ENCODE measurements at regions not wholly inside any gene's neighbourhood (a gene's known extent, or its start where the extent isn't known, plus 50 kb on each side); places are given as distances from the start of the nearest gene placed in this dataset.
A peak's percentile ranks its signal among the peaks of the same experiment; 100 is the strongest.

DNA sequence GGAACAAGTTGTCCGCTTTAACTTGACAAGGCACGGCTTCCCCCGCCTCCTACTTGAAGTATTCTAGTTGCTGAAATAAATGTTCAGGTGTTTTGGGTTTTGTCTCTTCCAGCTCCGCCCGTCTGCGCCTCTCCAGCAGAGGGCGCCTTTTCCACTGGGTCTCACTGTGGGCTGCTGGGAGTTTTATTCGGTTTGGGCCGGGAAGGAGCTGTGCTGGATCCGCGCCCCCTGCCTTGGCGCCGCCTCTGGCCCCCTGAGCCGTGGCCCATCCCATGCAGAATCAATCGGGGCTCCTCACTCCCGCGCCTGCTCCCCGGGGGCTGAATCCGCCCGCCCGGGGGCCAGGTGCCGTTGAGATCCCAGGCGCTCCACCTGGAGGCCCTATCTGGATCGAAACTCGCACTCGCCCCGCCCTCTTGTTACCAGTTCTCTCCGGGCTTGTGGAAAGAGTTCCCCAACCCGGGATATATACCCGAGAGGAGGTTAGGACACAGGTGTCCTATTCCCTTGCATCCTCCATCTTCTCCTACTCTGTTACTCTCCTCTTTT lies 51.0 kb upstream of the TCF21 start (continued):
- TF ChIP-seq, protein P1, sequence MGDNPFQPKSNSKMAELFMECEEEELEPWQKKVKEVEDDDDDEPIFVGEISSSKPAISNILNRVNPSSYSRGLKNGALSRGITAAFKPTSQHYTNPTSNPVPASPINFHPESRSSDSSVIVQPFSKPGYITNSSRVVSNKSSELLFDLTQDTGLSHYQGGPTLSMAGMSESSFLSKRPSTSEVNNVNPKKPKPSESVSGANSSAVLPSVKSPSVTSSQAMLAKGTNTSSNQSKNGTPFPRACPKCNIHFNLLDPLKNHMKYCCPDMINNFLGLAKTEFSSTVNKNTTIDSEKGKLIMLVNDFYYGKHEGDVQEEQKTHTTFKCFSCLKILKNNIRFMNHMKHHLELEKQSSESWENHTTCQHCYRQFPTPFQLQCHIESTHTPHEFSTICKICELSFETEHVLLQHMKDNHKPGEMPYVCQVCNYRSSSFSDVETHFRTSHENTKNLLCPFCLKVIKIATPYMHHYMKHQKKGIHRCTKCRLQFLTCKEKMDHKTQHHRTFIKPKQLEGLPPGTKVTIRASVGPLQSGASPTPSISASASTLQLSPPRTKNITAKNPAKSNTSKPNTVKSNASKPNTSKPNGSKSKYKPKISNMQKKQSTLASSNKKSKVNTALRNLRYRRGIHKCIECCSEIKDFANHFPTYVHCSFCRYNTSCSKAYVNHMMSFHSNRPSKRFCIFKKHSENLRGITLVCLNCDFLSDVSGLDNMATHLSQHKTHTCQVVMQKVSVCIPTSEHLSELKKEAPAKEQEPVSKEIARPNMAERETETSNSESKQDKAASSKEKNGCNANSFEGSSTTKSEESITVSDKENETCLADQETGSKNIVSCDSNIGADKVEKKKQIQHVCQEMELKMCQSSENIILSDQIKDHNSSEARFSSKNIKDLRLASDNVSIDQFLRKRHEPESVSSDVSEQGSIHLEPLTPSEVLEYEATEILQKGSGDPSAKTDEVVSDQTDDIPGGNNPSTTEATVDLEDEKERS (CRISPR knock-in tag; IDR thresholded peaks at IDR 0.05): no peak
- TF ChIP-seq, protein P2, sequence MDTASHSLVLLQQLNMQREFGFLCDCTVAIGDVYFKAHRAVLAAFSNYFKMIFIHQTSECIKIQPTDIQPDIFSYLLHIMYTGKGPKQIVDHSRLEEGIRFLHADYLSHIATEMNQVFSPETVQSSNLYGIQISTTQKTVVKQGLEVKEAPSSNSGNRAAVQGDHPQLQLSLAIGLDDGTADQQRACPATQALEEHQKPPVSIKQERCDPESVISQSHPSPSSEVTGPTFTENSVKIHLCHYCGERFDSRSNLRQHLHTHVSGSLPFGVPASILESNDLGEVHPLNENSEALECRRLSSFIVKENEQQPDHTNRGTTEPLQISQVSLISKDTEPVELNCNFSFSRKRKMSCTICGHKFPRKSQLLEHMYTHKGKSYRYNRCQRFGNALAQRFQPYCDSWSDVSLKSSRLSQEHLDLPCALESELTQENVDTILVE (CRISPR knock-in tag; IDR thresholded peaks at IDR 0.05): no peak
- TF ChIP-seq MEF2D (CRISPR knock-in tag; IDR thresholded peaks at IDR 0.05): 0 out of 2 replicates have a peak, but pooled peaks have one; percentile 59
- TF ChIP-seq, protein P3, sequence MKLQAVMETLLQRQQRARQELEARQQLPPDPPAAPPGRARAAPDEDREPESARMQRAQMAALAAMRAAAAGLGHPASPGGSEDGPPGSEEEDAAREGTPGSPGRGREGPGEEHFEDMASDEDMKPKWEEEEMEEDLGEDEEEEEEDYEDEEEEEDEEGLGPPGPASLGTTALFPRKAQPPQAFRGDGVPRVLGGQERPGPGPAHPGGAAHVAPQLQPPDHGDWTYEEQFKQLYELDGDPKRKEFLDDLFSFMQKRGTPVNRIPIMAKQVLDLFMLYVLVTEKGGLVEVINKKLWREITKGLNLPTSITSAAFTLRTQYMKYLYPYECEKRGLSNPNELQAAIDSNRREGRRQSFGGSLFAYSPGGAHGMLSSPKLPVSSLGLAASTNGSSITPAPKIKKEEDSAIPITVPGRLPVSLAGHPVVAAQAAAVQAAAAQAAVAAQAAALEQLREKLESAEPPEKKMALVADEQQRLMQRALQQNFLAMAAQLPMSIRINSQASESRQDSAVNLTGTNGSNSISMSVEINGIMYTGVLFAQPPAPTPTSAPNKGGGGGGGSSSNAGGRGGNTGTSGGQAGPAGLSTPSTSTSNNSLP (IDR thresholded peaks at IDR 0.05; ENCODE audit: low read depth, low read length): peak; percentile 57
- TF ChIP-seq KDM6A (CRISPR knock-in tag; IDR thresholded peaks at IDR 0.05; ENCODE audit: low read depth): no peak
- TF ChIP-seq, protein P4, sequence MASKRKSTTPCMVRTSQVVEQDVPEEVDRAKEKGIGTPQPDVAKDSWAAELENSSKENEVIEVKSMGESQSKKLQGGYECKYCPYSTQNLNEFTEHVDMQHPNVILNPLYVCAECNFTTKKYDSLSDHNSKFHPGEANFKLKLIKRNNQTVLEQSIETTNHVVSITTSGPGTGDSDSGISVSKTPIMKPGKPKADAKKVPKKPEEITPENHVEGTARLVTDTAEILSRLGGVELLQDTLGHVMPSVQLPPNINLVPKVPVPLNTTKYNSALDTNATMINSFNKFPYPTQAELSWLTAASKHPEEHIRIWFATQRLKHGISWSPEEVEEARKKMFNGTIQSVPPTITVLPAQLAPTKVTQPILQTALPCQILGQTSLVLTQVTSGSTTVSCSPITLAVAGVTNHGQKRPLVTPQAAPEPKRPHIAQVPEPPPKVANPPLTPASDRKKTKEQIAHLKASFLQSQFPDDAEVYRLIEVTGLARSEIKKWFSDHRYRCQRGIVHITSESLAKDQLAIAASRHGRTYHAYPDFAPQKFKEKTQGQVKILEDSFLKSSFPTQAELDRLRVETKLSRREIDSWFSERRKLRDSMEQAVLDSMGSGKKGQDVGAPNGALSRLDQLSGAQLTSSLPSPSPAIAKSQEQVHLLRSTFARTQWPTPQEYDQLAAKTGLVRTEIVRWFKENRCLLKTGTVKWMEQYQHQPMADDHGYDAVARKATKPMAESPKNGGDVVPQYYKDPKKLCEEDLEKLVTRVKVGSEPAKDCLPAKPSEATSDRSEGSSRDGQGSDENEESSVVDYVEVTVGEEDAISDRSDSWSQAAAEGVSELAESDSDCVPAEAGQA (IDR thresholded peaks at IDR 0.05; ENCODE audit: low read depth): no peak
- TF ChIP-seq, protein P4 (CRISPR knock-in tag; IDR thresholded peaks at IDR 0.05; ENCODE audit: borderline replicate concordance): 0 out of 2 replicates have a peak, but pooled peaks have one; percentile 14
- TF ChIP-seq, protein P5, sequence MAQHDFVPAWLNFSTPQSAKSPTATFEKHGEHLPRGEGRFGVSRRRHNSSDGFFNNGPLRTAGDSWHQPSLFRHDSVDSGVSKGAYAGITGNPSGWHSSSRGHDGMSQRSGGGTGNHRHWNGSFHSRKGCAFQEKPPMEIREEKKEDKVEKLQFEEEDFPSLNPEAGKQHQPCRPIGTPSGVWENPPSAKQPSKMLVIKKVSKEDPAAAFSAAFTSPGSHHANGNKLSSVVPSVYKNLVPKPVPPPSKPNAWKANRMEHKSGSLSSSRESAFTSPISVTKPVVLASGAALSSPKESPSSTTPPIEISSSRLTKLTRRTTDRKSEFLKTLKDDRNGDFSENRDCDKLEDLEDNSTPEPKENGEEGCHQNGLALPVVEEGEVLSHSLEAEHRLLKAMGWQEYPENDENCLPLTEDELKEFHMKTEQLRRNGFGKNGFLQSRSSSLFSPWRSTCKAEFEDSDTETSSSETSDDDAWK (CRISPR knock-in tag; IDR thresholded peaks at IDR 0.05): no peak
- TF ChIP-seq GATAD1 (CRISPR knock-in tag; IDR thresholded peaks at IDR 0.05): 0 out of 2 replicates have a peak, but pooled peaks have one; percentile 27
- TF ChIP-seq NONO (IDR thresholded peaks at IDR 0.05): no peak
- 0 out of 2 replicates have a peak, but pooled peaks have one; percentile 27 for TF ChIP-seq NONO (CRISPR knock-in tag; conservative IDR thresholded peaks at IDR 0.05)
- TF ChIP-seq TAF1 (CRISPR knock-in tag; IDR thresholded peaks at IDR 0.05): no peak
- no peak for TF ChIP-seq HNRNPL (IDR thresholded peaks at IDR 0.05; ENCODE audit: low read depth, low read length)
- TF ChIP-seq, protein P6, sequence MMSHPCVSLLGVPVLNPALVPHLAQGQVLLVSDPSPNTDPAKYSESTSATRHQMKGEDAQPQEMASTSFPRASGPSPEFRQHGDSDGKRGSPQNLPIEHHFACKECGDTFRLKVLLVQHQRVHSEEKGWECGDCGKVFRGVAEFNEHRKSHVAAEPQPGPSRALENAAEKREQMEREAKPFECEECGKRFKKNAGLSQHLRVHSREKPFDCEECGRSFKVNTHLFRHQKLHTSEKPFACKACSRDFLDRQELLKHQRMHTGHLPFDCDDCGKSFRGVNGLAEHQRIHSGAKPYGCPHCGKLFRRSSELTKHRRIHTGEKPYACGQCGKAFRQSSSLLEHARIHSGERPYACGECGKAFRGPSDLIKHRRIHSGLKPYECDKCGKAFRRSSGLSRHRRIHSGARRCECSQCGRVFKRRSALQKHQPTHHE (CRISPR knock-in tag; IDR thresholded peaks at IDR 0.05; ENCODE audit: borderline replicate concordance): peak; percentile 75; the same call in 1 of the 2 replicates
